HG03354 (cell line): ENCODE measurements at regions not wholly inside any gene's neighbourhood (a gene's known extent, or its start where the extent isn't known, plus 50 kb on each side); places are given as distances from the start of the nearest gene placed in this dataset.
"Not testable (repeated sequence)": the region's sequence is repeated elsewhere in the genome, so short reads cannot be mapped to it uniquely, and the experiment has no call there.

Source experiments
- ATAC-seq: cut with Tn5 transposase; IDR thresholded peaks from one replicate; pipeline ENCODE4 v1.9.1; 2021; ENCODE audit warnings: mild to moderate bottlenecking; ENCODE audit not compliant: unreplicated experiment, poor library complexity, severe bottlenecking

GRCh38 chr6:9783567-9783966 is 631.3 kb downstream of the TFAP2A start:
- ATAC-seq, result no peak

- ATAC-seq, result no peak
Observed at GRCh38 chr6:9766240-9766915, 648.5 kb downstream of the TFAP2A start.

- ATAC-seq, result no peak
Observed at GRCh38 chr6:9761220-9761619, 653.7 kb downstream of the TFAP2A start.

GRCh38 chr6:9754515-9754914 is 660.4 kb downstream of the TFAP2A start:
- no peak for ATAC-seq

GRCh38 chr6:9745966-9746365 is 668.9 kb downstream of the TFAP2A start:
- no peak for ATAC-seq

GRCh38 chr6:9745476-9745875 is 669.4 kb downstream of the TFAP2A start:
- no peak for ATAC-seq

- no peak for ATAC-seq
Observed at GRCh38 chr6:9744119-9744518, 670.8 kb downstream of the TFAP2A start.

- no peak for ATAC-seq
Observed at GRCh38 chr6:9732056-9732455, 682.8 kb downstream of the TFAP2A start.

GRCh38 chr6:9725776-9726175 is 689.1 kb downstream of the TFAP2A start:
- not testable (repeated sequence) for ATAC-seq

GRCh38 chr6:9717568-9717967 is 697.3 kb downstream of the TFAP2A start:
- ATAC-seq, result no peak

GRCh38 chr6:9711365-9711764 is 703.5 kb downstream of the TFAP2A start:
- ATAC-seq, result no peak

- no peak for ATAC-seq
Observed at GRCh38 chr6:9710574-9710973, 704.3 kb downstream of the TFAP2A start.

- no peak for ATAC-seq
Observed at GRCh38 chr6:9708600-9708999, 706.3 kb downstream of the TFAP2A start.

- ATAC-seq, result no peak
Observed at GRCh38 chr6:9704989-9705388, 709.9 kb downstream of the TFAP2A start.

- no peak for ATAC-seq
Observed at GRCh38 chr6:9702914-9703313, 712.0 kb downstream of the TFAP2A start.

GRCh38 chr6:9699888-9700287 is 715.0 kb downstream of the TFAP2A start:
- no peak for ATAC-seq

GRCh38 chr6:9697263-9697931 is 717.5 kb downstream of the TFAP2A start:
- ATAC-seq, result no peak

GRCh38 chr6:9690388-9690787 is 724.5 kb downstream of the TFAP2A start:
- ATAC-seq, result no peak

GRCh38 chr6:9680727-9681126 is 734.1 kb downstream of the TFAP2A start:
- not testable (repeated sequence) for ATAC-seq

- ATAC-seq, result no peak
Observed at GRCh38 chr6:9675122-9675521, 739.8 kb downstream of the TFAP2A start.

- no peak for ATAC-seq
Observed at GRCh38 chr6:9659848-9660247, 755.0 kb downstream of the TFAP2A start.

- ATAC-seq, result no peak
Observed at GRCh38 chr6:9657994-9658393, 756.9 kb downstream of the TFAP2A start.
